ENCODE measurements at regions not wholly inside any gene's neighbourhood (a gene's known extent, or its start where the extent isn't known, plus 50 kb on each side); places are given as distances from the start of the nearest gene placed in this dataset.

GRCh38 chr4:148857973-148858534 is 415.8 kb upstream of the NR3C2 start:
- H3K9ac ChIP-seq (ENCODE audit: control insufficient read depth, insufficient read depth, low read length): no peak overlapping the region
- H3K4me1 ChIP-seq (ENCODE audit: control insufficient read depth, insufficient read depth, low read length): no peaks in the 10 kb centered on the region
- FAIRE-seq (no peak), DNase-seq (ENCODE audit: low read depth, low spot score) (no peak), ATAC-seq (no peak)
- 2% methylated on average over 4 of the region's 4 CpGs for WGBS (ENCODE audit: insufficient coverage, insufficient replicate concordance, low lambda C conversion rate, missing lambda C conversion rate)
- H3K9me3 ChIP-seq (replicated peaks; ENCODE audit: control insufficient read depth, insufficient read depth, low read length): no peaks in the 10 kb centered on the region
- no peaks in the 10 kb centered on the region for H3K36me3 ChIP-seq (ENCODE audit: control insufficient read depth in 2 of 2, insufficient read depth in 2 of 2, low read length in 1 of 2)
- TF ChIP-seq GABPA (IDR thresholded peaks at IDR 0.05; ENCODE audit: low read depth) (no peak), NBN (IDR thresholded peaks at IDR 0.05) (no peak), SUZ12 (IDR thresholded peaks at IDR 0.05; ENCODE audit: unreplicated experiment) (no peak), RFX5 (IDR thresholded peaks at IDR 0.05; ENCODE audit: low read depth, low read length) (no peak)
- no peak overlapping the region for H2AFZ ChIP-seq (ENCODE audit: control insufficient read depth, low read depth, low read length)
- no peak overlapping the region for H3K4me2 ChIP-seq (ENCODE audit: control insufficient read depth, insufficient read depth)
- POLR2A ChIA-PET: no interaction called here
- RAD21 ChIA-PET (ENCODE audit: unreplicated experiment): no interaction called here
- H3K27me3 ChIP-seq (replicated peaks in 1 of 2; ENCODE audit: control insufficient read depth in 2 of 2, insufficient read depth in 2 of 2, low read length in 1 of 2): no peaks in the 10 kb centered on the region
- no peak overlapping the region for H3K4me3 ChIP-seq
- no peaks in the 10 kb centered on the region for H4K20me1 ChIP-seq (ENCODE audit: control insufficient read depth, insufficient read depth)
- CTCF ChIA-PET: no interaction called here
- no peaks in the 10 kb centered on the region for H3K79me2 ChIP-seq (ENCODE audit: control insufficient read depth, insufficient read depth, low read length)
- H3K27ac ChIP-seq (ENCODE audit: control insufficient read depth, insufficient read depth): no peak overlapping the region
- no TSS peak for BruUV-seq (replicated peaks)
- SMC1A ChIA-PET (ENCODE audit: uncharacterized antibody, unreplicated experiment): no interaction called here
- in situ Hi-C loops (cut with MboI): no loop called here
- intact Hi-C loops (cut with micrococcal nuclease; ENCODE audit: unreplicated experiment): no loop called here

GRCh38 chr4:148857239-148857972 is 415.2 kb upstream of the NR3C2 start:
- Histone ChIP-seq H3K4me2 (ENCODE audit: control insufficient read depth, insufficient read depth) (no peak overlapping the region), H2AFZ (ENCODE audit: control insufficient read depth, low read depth, low read length) (no peak overlapping the region), H3K36me3 (ENCODE audit: control insufficient read depth in 2 of 2, insufficient read depth in 2 of 2, low read length in 1 of 2) (no peaks in the 10 kb centered on the region), H3K4me1 (ENCODE audit: control insufficient read depth, insufficient read depth, low read length) (no peaks in the 10 kb centered on the region), H3K9ac (ENCODE audit: control insufficient read depth, insufficient read depth, low read length) (no peak overlapping the region), H3K9me3 (replicated peaks; ENCODE audit: control insufficient read depth, insufficient read depth, low read length) (no peaks in the 10 kb centered on the region), H3K27me3 (replicated peaks in 1 of 2; ENCODE audit: control insufficient read depth in 2 of 2, insufficient read depth in 2 of 2, low read length in 1 of 2) (no peaks in the 10 kb centered on the region), H3K27ac (ENCODE audit: control insufficient read depth, insufficient read depth) (no peak overlapping the region), H4K20me1 (ENCODE audit: control insufficient read depth, insufficient read depth) (no peaks in the 10 kb centered on the region), H3K79me2 (ENCODE audit: control insufficient read depth, insufficient read depth, low read length) (no peaks in the 10 kb centered on the region), H3K4me3 (no peak overlapping the region)
- ChIA-PET SMC1A (ENCODE audit: uncharacterized antibody, unreplicated experiment) (no interaction called here), POLR2A (no interaction called here), RAD21 (ENCODE audit: unreplicated experiment) (no interaction called here), CTCF (no interaction called here)
- intact Hi-C loops (cut with micrococcal nuclease; ENCODE audit: unreplicated experiment) (no loop called here), in situ Hi-C loops (cut with MboI) (no loop called here)
- DNase-seq (ENCODE audit: low read depth, low spot score) (no peak), FAIRE-seq (no peak), ATAC-seq (no peak)
- TF ChIP-seq MLLT1 (IDR thresholded peaks at IDR 0.05) (no peak), MEF2B (IDR thresholded peaks at IDR 0.05; ENCODE audit: partially characterized antibody, poor library complexity, severe bottlenecking) (no peak), MTA2 (IDR thresholded peaks at IDR 0.05; ENCODE audit: low read depth) (no peak), YY1 (IDR thresholded peaks at IDR 0.05; ENCODE audit: low read depth, low read length) (no peak), CBX5 (IDR thresholded peaks at IDR 0.05; ENCODE audit: low read depth) (no peak), PKNOX1 (IDR thresholded peaks at IDR 0.05) (no peak), WRNIP1 (IDR thresholded peaks at IDR 0.05; ENCODE audit: borderline replicate concordance, low read depth, low read length) (no peak), SREBF1 (IDR thresholded peaks at IDR 0.05; ENCODE audit: low read length) (no peak), FOS (IDR thresholded peaks at IDR 0.05; ENCODE audit: borderline replicate concordance, extremely low read depth, insufficient read length) (no peak), ELK1 (IDR thresholded peaks at IDR 0.05; ENCODE audit: low read depth, low read length) (no peak), STAT3 (IDR thresholded peaks at IDR 0.05; ENCODE audit: low read depth, low read length) (no peak)
- BruUV-seq (replicated peaks): no TSS peak
- WGBS (ENCODE audit: insufficient coverage, insufficient replicate concordance, low lambda C conversion rate, missing lambda C conversion rate): 1% methylated on average over 4 of the region's 4 CpGs

Measured in GM12878 (cell line).